ENCODE measurements at regions not wholly inside any gene's neighbourhood (a gene's known extent, or its start where the extent isn't known, plus 50 kb on each side); places are given as distances from the start of the nearest gene placed in this dataset.
A peak's percentile ranks its signal among the peaks of the same experiment; 100 is the strongest.
"Not testable (repeated sequence)": the region's sequence is repeated elsewhere in the genome, so short reads cannot be mapped to it uniquely, and the experiment has no call there.

DNA sequence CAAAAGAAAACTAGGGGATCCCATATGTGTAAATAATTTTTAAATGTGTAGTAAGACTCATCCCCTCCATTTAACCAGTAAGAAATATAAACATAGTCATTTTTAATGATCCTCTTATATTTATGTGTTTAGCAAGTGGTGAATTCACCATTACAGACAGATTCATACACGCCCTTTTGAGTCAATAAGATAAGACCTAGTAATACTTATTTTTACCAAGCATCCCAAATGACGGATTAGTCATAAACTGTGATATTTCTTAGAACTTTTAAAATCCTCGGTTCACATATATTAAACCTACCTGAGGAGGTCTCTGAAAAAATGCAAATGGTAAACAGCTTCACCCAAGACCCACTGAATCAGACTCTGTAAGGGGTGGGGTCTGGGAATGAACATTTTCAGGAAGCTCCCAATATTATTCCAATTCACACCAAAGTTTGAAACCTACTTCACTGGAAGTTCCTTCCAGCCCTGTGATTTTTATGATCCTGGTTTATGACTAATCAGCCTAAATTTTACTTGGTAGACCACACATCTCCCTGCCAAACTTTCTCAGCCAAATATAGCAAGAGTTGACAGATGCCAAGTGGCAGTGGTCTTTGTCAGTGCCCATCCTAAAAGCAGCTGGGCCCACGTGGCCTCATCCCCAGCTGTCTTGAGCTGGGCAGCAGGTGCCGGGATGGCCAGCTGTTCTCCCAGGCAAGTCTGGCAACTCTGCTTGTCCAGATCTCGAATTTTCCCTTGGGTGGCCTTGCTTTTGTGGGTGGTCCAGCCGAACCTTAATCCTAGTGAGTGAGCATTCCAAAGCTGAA lies 559.0 kb upstream of the RGMB start:
- Mint-ChIP-seq H3K36me3 (ENCODE audit: low read depth) (no peaks in the 10 kb centered on the region), H3K4me1 (peaks cover 5% of the 10 kb centered on the region), H3K4me3 (no peak overlapping the region), H3K27ac (no peak overlapping the region), H3K27me3 (no peaks in the 10 kb centered on the region), H3K9me3 (ENCODE audit: low read depth) (no peaks in the 10 kb centered on the region)
- ChIA-PET CTCF (no interaction called here), POLR2A (no interaction called here)
- intact Hi-C loops (cut with DNase I, micrococcal nuclease) = no loop called here
- DNase-seq (no peak), ATAC-seq (no peak)

DNA sequence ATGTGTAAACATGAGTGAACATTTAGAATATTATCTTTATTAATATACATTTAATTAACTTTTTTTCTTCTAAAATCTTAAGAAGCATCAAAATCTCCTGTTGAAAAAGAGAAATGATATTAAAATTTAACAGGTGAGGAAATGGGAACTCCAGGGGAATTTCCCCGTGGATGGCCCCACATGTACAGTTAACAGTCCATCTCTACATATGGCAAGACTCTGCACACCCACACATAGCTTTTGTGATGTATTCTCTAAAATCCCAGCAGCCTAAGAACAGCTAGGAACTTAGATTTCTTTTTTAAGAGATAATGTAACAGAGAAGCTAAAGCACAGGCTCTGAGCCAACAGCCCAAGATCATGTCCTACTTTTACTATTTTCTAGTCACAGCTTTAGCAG lies 556.3 kb upstream of the RGMB start:
- no peak overlapping the region for H3K4me3 Mint-ChIP-seq
- no peak overlapping the region for H3K27ac Mint-ChIP-seq
- CTCF ChIA-PET = no interaction called here
- no peaks in the 10 kb centered on the region for H3K36me3 Mint-ChIP-seq (ENCODE audit: low read depth)
- H3K9me3 Mint-ChIP-seq (ENCODE audit: low read depth) = no peaks in the 10 kb centered on the region
- no peaks in the 10 kb centered on the region for H3K27me3 Mint-ChIP-seq
- DNase-seq = no peak
- POLR2A ChIA-PET = no interaction called here
- no peak for ATAC-seq
- intact Hi-C loops (cut with DNase I, micrococcal nuclease) = no loop called here
- peaks cover 5% of the 10 kb centered on the region for H3K4me1 Mint-ChIP-seq

DNA sequence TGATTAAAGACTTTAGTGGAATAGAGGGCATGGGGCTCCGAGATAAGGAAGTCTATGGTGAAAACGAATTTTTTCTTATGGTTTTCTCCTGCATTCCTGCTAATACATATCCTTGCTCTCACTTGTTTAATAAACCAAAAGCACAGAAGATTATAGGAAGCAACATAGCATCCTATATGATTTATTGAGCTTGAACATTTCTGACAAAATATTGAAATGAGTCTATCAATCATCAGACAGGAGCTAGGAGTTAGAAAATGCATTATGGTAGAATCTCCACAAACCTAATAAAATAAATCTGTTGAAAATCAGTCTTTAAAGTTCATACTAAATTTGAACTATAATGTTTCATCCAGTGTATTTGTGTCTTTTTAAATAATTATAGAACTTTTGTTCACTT lies 554.6 kb upstream of the RGMB start:
- CTCF ChIA-PET = no interaction called here
- no peaks in the 10 kb centered on the region for H3K36me3 Mint-ChIP-seq (ENCODE audit: low read depth)
- H3K27ac Mint-ChIP-seq = no peak overlapping the region
- intact Hi-C loops (cut with DNase I, micrococcal nuclease) = no loop called here
- ATAC-seq = no peak
- peaks cover 5% of the 10 kb centered on the region for H3K4me1 Mint-ChIP-seq
- no peak for DNase-seq
- POLR2A ChIA-PET = no interaction called here
- no peaks in the 10 kb centered on the region for H3K9me3 Mint-ChIP-seq (ENCODE audit: low read depth)
- no peak overlapping the region for H3K4me3 Mint-ChIP-seq
- no peaks in the 10 kb centered on the region for H3K27me3 Mint-ChIP-seq

DNA sequence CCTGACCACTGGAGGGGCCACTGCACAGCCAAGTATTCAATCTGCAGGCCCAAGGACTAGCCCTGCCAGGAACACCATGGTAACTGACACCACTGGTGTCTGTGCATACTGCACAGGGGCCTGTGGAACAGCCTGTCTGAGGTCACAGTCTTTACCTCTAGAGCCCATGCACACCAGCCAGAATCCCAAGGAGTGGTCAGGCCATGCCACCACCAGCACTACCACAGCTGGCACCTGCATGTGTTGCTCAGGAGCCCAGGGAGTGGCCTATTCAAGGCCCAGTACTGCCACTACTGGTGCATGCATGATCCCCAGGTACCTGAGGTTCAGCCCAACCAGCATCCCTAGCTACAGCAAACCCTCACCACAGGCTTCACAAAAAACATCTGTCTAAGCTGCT lies 546.0 kb upstream of the RGMB start:
- CTCF ChIA-PET = no interaction called here
- intact Hi-C loops (cut with DNase I, micrococcal nuclease) = no loop called here
- POLR2A ChIA-PET = no interaction called here
- H3K4me3 Mint-ChIP-seq = no peak overlapping the region
- no peaks in the 10 kb centered on the region for H3K36me3 Mint-ChIP-seq (ENCODE audit: low read depth)
- H3K9me3 Mint-ChIP-seq (ENCODE audit: low read depth) = peaks cover 5% of the 10 kb centered on the region
- H3K27ac Mint-ChIP-seq = no peak overlapping the region
- no peaks in the 10 kb centered on the region for H3K4me1 Mint-ChIP-seq
- H3K27me3 Mint-ChIP-seq = no peaks in the 10 kb centered on the region
- no peak for DNase-seq
- ATAC-seq = no peak

DNA sequence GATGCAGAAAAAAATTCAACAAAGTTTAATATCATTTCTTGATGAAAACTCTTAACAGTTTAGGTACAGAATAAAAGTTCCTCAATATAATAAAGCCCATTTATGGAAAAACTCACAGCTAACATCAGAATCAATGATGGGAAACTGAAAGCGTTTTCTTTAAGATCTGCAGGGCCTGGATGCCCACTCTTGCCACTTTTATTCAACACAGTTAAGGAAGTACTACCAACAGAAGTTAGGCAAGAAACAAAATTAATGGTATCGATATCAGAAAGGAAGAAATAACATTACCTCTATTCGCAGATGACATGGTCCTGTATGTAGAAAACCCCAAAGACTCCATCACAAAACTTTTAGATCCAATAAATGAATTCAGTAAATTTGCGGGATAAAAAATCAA lies 542.4 kb upstream of the RGMB start:
- ChIA-PET CTCF (no interaction called here), POLR2A (no interaction called here)
- Mint-ChIP-seq H3K36me3 (ENCODE audit: low read depth) (no peaks in the 10 kb centered on the region), H3K4me1 (no peaks in the 10 kb centered on the region), H3K4me3 (no peak overlapping the region), H3K9me3 (ENCODE audit: low read depth) (peaks cover 8% of the 10 kb centered on the region), H3K27ac (no peak overlapping the region), H3K27me3 (no peaks in the 10 kb centered on the region)
- intact Hi-C loops (cut with DNase I, micrococcal nuclease) = no loop called here
- DNase-seq (no peak), ATAC-seq (peak; percentile 30)

DNA sequence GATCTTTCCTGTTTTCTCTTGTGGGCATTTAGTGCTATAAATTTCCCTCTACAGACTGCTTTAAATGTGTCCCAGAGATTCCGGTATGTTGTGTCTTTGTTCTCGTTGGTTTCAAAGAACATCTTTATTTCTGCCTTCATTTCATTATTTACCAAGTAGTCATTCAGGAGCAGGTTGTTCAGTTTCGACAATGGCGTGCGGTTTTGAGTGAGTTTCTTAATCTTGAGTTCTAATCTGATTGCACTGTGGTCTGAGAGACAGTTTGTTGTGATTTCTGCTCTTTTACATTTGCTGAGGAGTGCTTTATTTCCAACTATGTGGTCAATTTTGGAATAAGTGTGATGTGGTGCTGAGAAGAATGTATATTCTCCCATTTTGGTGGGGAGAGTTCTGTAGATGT lies 535.7 kb upstream of the RGMB start:
- H3K4me3 Mint-ChIP-seq; H3K4me1 Mint-ChIP-seq; POLR2A ChIA-PET; intact Hi-C loops (cut with DNase I, micrococcal nuclease); CTCF ChIA-PET; H3K36me3 Mint-ChIP-seq (ENCODE audit: low read depth); ATAC-seq; H3K9me3 Mint-ChIP-seq (ENCODE audit: low read depth); DNase-seq; H3K27ac Mint-ChIP-seq; H3K27me3 Mint-ChIP-seq: not testable (repeated sequence)

DNA sequence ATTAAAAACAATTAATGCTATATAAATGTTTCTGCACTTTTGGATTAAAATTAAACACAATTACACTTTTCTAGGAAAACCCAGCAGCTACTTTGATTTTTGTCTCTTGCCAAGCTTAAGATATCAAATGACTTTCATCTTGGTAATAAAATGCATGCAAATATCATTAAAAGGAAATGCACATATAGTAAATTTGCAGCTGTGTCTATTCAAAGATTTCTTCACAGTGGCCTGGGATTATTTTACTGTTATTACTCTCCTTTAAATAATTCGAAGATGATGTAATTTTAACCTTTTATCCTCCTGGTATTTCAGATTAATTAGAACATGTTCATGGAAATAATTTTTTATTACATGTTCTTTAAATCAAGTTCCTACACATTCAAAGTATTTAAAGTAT lies 529.5 kb upstream of the RGMB start:
- H3K27me3 Mint-ChIP-seq = no peaks in the 10 kb centered on the region
- CTCF ChIA-PET = no interaction called here
- H3K4me1 Mint-ChIP-seq = no peaks in the 10 kb centered on the region

DNA sequence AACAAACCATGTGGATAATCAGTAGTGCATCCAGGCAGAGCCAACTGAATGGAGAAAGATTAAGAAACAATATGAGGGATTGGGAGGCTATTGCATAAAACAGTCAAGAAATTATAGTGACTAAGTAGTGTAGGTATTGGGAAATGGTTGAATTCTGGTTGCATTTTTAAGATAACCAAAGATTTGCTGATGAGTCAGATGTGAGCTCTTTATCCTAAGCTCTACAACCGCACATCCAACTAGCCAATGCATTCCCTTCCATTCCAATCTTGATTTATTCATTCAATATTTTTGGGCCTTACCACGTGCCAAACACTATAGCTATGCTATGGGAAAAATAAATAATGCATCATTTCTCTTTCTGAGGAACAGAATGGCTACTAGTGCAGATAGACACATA lies 524.5 kb upstream of the RGMB start:
- no peak for DNase-seq
- ChIA-PET CTCF (no interaction called here), POLR2A (no interaction called here)
- no peak for ATAC-seq
- no peaks in the 10 kb centered on the region for H3K9me3 Mint-ChIP-seq (ENCODE audit: low read depth)
- H3K27me3 Mint-ChIP-seq = no peaks in the 10 kb centered on the region
- no peaks in the 10 kb centered on the region for H3K4me1 Mint-ChIP-seq
- no peak overlapping the region for H3K4me3 Mint-ChIP-seq
- no peak overlapping the region for H3K27ac Mint-ChIP-seq
- H3K36me3 Mint-ChIP-seq (ENCODE audit: low read depth) = no peaks in the 10 kb centered on the region
- intact Hi-C loops (cut with DNase I, micrococcal nuclease) = no loop called here

More for the DNA sequence above, 529.5 kb upstream of the RGMB start:
- ATAC-seq (no peak), DNase-seq (no peak)
- Mint-ChIP-seq H3K36me3 (ENCODE audit: low read depth) (no peaks in the 10 kb centered on the region), H3K4me3 (no peak overlapping the region), H3K9me3 (ENCODE audit: low read depth) (no peaks in the 10 kb centered on the region), H3K27ac (no peak overlapping the region)
- intact Hi-C loops (cut with DNase I, micrococcal nuclease) = no loop called here
- POLR2A ChIA-PET = no interaction called here

DNA sequence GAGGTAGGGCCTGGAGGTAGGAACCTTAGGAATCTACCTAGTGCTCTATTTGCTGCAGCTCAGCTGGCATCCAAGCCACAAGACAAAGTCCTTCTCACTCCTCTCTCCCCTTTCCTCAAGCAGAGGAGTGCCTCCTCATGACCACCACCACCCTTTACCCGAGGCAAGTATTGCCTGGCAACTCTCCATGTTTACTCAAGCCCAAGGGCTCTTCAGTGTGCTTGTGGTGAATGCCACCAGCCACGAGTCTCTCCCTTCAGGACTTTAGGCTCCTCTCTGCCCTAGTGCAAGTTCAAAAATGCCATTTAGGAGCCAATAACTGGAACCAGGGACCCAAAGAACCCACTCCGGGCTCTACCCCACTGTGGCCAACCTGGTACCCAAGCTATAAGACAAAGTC lies 514.5 kb upstream of the RGMB start:
- H3K27me3 Mint-ChIP-seq = no peaks in the 10 kb centered on the region
- no peak overlapping the region for H3K4me3 Mint-ChIP-seq
- no peaks in the 10 kb centered on the region for H3K36me3 Mint-ChIP-seq (ENCODE audit: low read depth)
- DNase-seq (no peak), ATAC-seq (no peak)
- no peak overlapping the region for H3K27ac Mint-ChIP-seq
- ChIA-PET CTCF (no interaction called here), POLR2A (no interaction called here)
- no peaks in the 10 kb centered on the region for H3K4me1 Mint-ChIP-seq
- intact Hi-C loops (cut with DNase I, micrococcal nuclease) = no loop called here
- H3K9me3 Mint-ChIP-seq (ENCODE audit: low read depth) = no peaks in the 10 kb centered on the region

DNA sequence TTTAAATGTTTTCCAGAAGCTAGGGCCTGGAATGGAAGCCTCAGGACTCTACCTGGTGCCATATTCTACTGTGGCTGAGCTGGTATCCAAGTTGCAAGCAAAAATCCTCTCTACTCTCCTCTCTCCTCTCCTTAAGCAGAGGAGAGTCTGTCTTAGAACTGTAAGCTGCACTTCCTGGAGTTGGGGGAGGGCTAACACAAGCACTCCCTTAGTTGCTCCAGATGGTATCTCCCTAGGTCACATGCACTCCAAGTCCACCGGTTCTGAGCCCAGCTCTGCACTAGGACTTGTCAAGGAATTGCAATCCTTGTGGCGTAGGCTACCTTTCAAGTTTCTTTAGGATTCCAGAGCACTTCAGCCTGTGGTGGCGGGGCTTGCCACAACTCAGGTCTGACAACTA lies 513.9 kb upstream of the RGMB start:
- DNase-seq = no peak
- no peak for ATAC-seq
- Mint-ChIP-seq H3K36me3 (ENCODE audit: low read depth) (no peaks in the 10 kb centered on the region), H3K4me1 (no peaks in the 10 kb centered on the region), H3K4me3 (no peak overlapping the region), H3K27ac (no peak overlapping the region), H3K9me3 (ENCODE audit: low read depth) (no peaks in the 10 kb centered on the region), H3K27me3 (no peaks in the 10 kb centered on the region)
- ChIA-PET CTCF (no interaction called here), POLR2A (no interaction called here)
- intact Hi-C loops (cut with DNase I, micrococcal nuclease) = no loop called here

DNA sequence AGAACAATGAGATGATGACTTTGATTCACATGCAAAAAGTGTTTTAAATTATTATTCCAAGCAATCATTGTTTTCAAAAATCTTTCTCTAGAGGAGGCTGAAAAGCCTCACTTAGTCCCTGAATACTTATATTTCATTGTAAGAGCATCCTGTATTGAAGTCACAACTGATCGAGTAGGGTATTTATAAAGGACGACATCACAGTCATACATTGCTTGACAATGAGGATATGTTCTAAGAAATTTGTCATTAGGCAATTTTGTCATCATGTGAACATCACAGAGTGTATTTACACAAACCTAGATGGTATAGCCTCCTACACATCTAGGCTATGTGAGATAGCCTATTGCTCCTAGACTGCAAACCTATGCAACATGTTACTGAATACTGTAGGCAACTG lies 510.4 kb upstream of the RGMB start:
- H3K27me3 Mint-ChIP-seq = no peaks in the 10 kb centered on the region
- CTCF ChIA-PET = no interaction called here
- intact Hi-C loops (cut with DNase I, micrococcal nuclease) = no loop called here

DNA sequence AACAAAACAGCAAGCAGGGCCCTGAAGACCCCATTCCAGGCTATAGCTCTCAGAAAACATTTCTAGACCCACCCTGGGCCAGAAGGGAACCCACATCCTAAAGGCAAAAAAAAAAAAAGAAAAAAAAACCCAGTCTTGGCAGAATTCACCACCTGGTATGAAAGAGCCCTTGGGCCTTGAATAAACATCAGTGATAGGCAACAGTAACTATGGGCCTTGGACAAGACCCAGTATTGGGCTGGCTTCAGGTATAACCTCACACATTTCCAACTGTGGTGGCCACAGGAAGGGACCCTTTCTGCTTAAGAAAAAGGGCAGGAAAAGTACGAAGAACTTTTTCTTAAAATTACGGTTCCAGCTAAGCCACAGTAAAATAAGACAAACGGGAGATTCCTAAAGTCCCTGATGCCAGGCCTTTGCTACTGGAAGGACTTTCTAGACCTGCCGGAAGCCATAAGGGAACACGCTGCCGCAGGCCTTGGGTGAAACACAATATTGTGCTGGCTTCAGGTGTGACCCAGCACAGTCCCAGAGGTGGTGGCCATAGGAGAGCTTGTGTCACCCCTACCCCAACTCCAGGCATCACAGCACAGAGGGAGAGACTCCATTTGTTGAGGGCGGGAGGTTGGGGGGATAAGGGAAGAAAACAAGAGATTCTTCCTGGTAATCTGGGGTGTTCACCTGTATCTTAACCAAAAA lies 505.2 kb upstream of the RGMB start:
- no peak overlapping the region for H3K4me3 Mint-ChIP-seq
- H3K36me3 Mint-ChIP-seq (ENCODE audit: low read depth) = no peaks in the 10 kb centered on the region
- CTCF ChIA-PET = no interaction called here
- no peak for ATAC-seq
- no peak overlapping the region for H3K27ac Mint-ChIP-seq
- no peaks in the 10 kb centered on the region for H3K4me1 Mint-ChIP-seq
- POLR2A ChIA-PET = no interaction called here
- H3K9me3 Mint-ChIP-seq (ENCODE audit: low read depth) = no peaks in the 10 kb centered on the region
- intact Hi-C loops (cut with DNase I, micrococcal nuclease) = no loop called here
- DNase-seq = no peak
- H3K27me3 Mint-ChIP-seq = no peaks in the 10 kb centered on the region

More for the DNA sequence above, 510.4 kb upstream of the RGMB start:
- no peaks in the 10 kb centered on the region for H3K36me3 Mint-ChIP-seq (ENCODE audit: low read depth)
- DNase-seq (no peak), ATAC-seq (no peak)
- POLR2A ChIA-PET = no interaction called here
- no peak overlapping the region for H3K27ac Mint-ChIP-seq
- no peak overlapping the region for H3K4me3 Mint-ChIP-seq
- no peaks in the 10 kb centered on the region for H3K4me1 Mint-ChIP-seq
- H3K9me3 Mint-ChIP-seq (ENCODE audit: low read depth) = no peaks in the 10 kb centered on the region
